ENCODE measurements at regions not wholly inside any gene's neighbourhood (a gene's known extent, or its start where the extent isn't known, plus 50 kb on each side); places are given as distances from the start of the nearest gene placed in this dataset.

GRCh38 chr15:95860406-95860805 lies 470.1 kb upstream of the NR2F2 start (continued):
- TF ChIP-seq TBP (IDR thresholded peaks at IDR 0.05; ENCODE audit: low read depth, low read length), result no peak
- TF ChIP-seq KDM1A (IDR thresholded peaks at IDR 0.05; ENCODE audit: borderline replicate concordance, low read length), result no peak
- no peak for TF ChIP-seq HDAC2 (IDR thresholded peaks at IDR 0.05; ENCODE audit: borderline replicate concordance in 1 of 2, low read depth in 2 of 2, low read length in 2 of 2)
- TF ChIP-seq SP2 (IDR thresholded peaks at IDR 0.05; ENCODE audit: low read length), result no peak

Data from H1 (cell line).